ENCODE measurements at regions not wholly inside any gene's neighbourhood (a gene's known extent, or its start where the extent isn't known, plus 50 kb on each side); places are given as distances from the start of the nearest gene placed in this dataset.

DNA sequence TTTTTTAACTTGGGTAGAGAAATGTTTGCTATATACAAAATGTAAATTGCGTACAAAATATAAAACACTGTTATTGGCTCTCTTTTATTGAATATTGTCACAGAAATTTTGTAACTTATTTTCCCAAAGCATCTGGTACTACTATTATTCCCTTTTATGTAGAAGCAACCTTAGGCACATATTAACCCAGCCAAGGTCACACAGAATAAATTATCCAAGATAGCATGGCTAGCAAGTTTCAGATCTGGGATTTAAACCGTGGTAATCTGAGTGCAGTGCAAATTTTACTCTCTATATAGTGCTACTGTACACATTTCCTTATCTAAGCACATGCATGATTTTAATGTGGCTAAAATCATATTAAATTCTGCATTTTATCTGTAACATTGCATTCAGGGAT is 1190.5 kb upstream of the LRRTM3 start:
- TF ChIP-seq EZH2 (IDR thresholded peaks at IDR 0.05; ENCODE audit: borderline replicate concordance, low read length), result no peak
- TF ChIP-seq, protein P1, sequence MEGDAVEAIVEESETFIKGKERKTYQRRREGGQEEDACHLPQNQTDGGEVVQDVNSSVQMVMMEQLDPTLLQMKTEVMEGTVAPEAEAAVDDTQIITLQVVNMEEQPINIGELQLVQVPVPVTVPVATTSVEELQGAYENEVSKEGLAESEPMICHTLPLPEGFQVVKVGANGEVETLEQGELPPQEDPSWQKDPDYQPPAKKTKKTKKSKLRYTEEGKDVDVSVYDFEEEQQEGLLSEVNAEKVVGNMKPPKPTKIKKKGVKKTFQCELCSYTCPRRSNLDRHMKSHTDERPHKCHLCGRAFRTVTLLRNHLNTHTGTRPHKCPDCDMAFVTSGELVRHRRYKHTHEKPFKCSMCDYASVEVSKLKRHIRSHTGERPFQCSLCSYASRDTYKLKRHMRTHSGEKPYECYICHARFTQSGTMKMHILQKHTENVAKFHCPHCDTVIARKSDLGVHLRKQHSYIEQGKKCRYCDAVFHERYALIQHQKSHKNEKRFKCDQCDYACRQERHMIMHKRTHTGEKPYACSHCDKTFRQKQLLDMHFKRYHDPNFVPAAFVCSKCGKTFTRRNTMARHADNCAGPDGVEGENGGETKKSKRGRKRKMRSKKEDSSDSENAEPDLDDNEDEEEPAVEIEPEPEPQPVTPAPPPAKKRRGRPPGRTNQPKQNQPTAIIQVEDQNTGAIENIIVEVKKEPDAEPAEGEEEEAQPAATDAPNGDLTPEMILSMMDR (IDR thresholded peaks at IDR 0.05; ENCODE audit: low read length), result no peak
- Histone ChIP-seq H3K27me3 (ENCODE audit: insufficient read depth, low read length) (no peaks in the 10 kb centered on the region), H3F3A (ENCODE audit: insufficient read depth, low read length) (no peaks in the 10 kb centered on the region), H3K4me3 (ENCODE audit: low read depth, low read length, poor library complexity, severe bottlenecking) (no peak overlapping the region), H3K4me1 (ENCODE audit: insufficient read depth, low read length, severe bottlenecking) (no peaks in the 10 kb centered on the region), H4K20me1 (ENCODE audit: insufficient read depth, low read length) (no peaks in the 10 kb centered on the region), H2AFZ (ENCODE audit: low read length) (no peak overlapping the region), H3K4me2 (ENCODE audit: low read length) (no peak overlapping the region), H3K36me3 (ENCODE audit: insufficient read depth, low read length) (no peaks in the 10 kb centered on the region), H3K9me2 (ENCODE audit: low read depth, low read length) (no peaks in the 10 kb centered on the region), H3K9ac (ENCODE audit: low read length) (no peak overlapping the region), H3K79me2 (ENCODE audit: insufficient read depth, low read length) (no peaks in the 10 kb centered on the region), H3K9me3 (ENCODE audit: low read length) (no peaks in the 10 kb centered on the region), H3K27ac (ENCODE audit: low read depth, low read length, poor library complexity, severe bottlenecking) (no peak overlapping the region)

DNA sequence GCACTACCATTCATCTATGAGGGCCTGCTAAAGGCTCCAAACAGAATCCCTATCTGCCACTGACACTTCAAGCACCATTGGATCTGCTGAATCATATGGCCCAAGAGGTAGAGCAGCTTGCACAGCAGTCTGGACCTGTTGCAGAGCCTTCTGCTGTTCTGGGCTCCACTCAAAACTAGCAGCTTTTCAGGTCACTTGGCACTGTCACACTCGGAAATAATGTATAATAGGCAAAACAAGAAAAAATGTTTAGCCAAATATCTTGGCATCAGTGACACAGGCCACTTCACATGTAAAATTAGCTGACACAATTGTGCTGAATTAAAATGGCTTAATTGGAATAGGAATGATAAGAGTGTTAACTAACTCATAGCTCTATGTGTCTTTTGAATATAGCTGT is 1182.9 kb upstream of the LRRTM3 start:
- Histone ChIP-seq H3K4me1 (ENCODE audit: insufficient read depth, low read length, severe bottlenecking) (no peaks in the 10 kb centered on the region), H2AFZ (ENCODE audit: low read length) (no peak overlapping the region), H3K27ac (ENCODE audit: low read depth, low read length, poor library complexity, severe bottlenecking) (no peak overlapping the region), H3K9me2 (ENCODE audit: low read depth, low read length) (no peaks in the 10 kb centered on the region), H3K79me2 (ENCODE audit: insufficient read depth, low read length) (no peaks in the 10 kb centered on the region), H3K27me3 (ENCODE audit: insufficient read depth, low read length) (no peaks in the 10 kb centered on the region), H3K4me2 (ENCODE audit: low read length) (no peak overlapping the region), H3K4me3 (ENCODE audit: low read depth, low read length, poor library complexity, severe bottlenecking) (no peak overlapping the region), H3K9ac (ENCODE audit: low read length) (no peak overlapping the region), H3K36me3 (ENCODE audit: insufficient read depth, low read length) (no peaks in the 10 kb centered on the region), H3F3A (ENCODE audit: insufficient read depth, low read length) (no peaks in the 10 kb centered on the region), H3K9me3 (ENCODE audit: low read length) (no peaks in the 10 kb centered on the region), H4K20me1 (ENCODE audit: insufficient read depth, low read length) (no peaks in the 10 kb centered on the region)
- no peak for TF ChIP-seq EZH2 (IDR thresholded peaks at IDR 0.05; ENCODE audit: borderline replicate concordance, low read length)
- TF ChIP-seq, protein P1 (IDR thresholded peaks at IDR 0.05; ENCODE audit: low read length), result no peak

DNA sequence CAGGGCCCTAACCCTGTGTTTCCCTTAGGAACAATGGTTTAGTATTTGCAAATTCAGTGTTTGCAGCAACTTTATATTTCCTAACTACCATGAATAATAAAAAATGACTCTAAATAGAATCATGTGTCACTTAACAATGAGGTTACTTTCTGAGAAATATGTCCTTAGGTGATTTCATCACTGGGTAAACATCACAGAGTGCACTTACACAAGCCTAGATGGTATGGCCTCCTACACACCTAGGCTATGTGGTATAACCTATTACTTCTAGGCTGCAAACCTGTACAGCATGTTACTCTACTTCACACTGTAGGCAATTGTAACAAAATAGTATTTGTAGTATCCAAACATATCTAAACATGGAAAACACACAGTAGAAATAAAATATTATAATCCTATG is 1174.6 kb upstream of the LRRTM3 start:
- H2AFZ ChIP-seq (ENCODE audit: low read length), result no peak overlapping the region
- TF ChIP-seq EZH2 (IDR thresholded peaks at IDR 0.05; ENCODE audit: borderline replicate concordance, low read length), result no peak
- TF ChIP-seq, protein P1 (IDR thresholded peaks at IDR 0.05; ENCODE audit: low read length), result no peak

More for the DNA sequence above, 1174.6 kb upstream of the LRRTM3 start:
- H3K4me1 ChIP-seq (ENCODE audit: insufficient read depth, low read length, severe bottlenecking), result no peaks in the 10 kb centered on the region
- H3K9me3 ChIP-seq (ENCODE audit: low read length), result no peaks in the 10 kb centered on the region
- H3F3A ChIP-seq (ENCODE audit: insufficient read depth, low read length), result no peaks in the 10 kb centered on the region
- no peaks in the 10 kb centered on the region for H3K9me2 ChIP-seq (ENCODE audit: low read depth, low read length)
- no peaks in the 10 kb centered on the region for H4K20me1 ChIP-seq (ENCODE audit: insufficient read depth, low read length)
- no peaks in the 10 kb centered on the region for H3K27me3 ChIP-seq (ENCODE audit: insufficient read depth, low read length)
- no peak overlapping the region for H3K9ac ChIP-seq (ENCODE audit: low read length)
- no peak overlapping the region for H3K4me2 ChIP-seq (ENCODE audit: low read length)
- H3K79me2 ChIP-seq (ENCODE audit: insufficient read depth, low read length), result no peaks in the 10 kb centered on the region
- H3K27ac ChIP-seq (ENCODE audit: low read depth, low read length, poor library complexity, severe bottlenecking), result no peak overlapping the region
- H3K4me3 ChIP-seq (ENCODE audit: low read depth, low read length, poor library complexity, severe bottlenecking), result no peak overlapping the region
- H3K36me3 ChIP-seq (ENCODE audit: insufficient read depth, low read length), result no peaks in the 10 kb centered on the region
